ENCODE measurements at regions not wholly inside any gene's neighbourhood (a gene's known extent, or its start where the extent isn't known, plus 50 kb on each side); places are given as distances from the start of the nearest gene placed in this dataset.

DNA sequence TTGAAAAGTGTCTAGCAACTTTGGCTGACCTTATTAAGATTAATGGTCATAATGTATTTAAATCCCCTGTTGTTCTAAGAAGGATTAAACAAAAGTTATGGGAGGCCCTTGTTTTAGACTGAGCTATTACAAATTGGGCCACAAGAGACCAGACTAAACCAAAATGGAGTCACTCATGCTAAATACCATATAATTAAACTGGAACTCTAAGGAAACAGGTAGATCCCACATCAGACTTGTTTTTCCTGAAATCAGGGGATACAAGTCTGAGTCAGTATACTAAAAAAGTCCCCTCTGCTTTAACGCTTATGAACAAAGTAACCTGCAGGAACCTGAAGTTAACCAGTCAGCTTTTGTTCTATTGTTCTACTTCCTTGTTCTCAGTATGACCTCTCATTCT lies 305.9 kb upstream of the SGCG start:
- no peak overlapping the region for H3K27ac ChIP-seq (ENCODE audit: extremely low read depth, low read depth, low read length)
- ATAC-seq = no peak
- no peak overlapping the region for H3K4me3 ChIP-seq
- H3K9ac ChIP-seq (ENCODE audit: insufficient read depth in 1 of 2, low read depth in 2 of 2, low read length in 2 of 2) = no peak overlapping the region
- H3K4me2 ChIP-seq (ENCODE audit: insufficient read depth, low read length) = no peak overlapping the region
- intact Hi-C loops (cut with micrococcal nuclease) = no loop called here
- no peak for FAIRE-seq
- DNase-seq (ENCODE audit: extremely low read depth in 1 of 4, low spot score in 3 of 4) = no peak
- ChIA-PET POLR2A (no interaction called here), CTCF (ENCODE audit: low intra/inter-chr PET ratio) (no interaction called here)
- no peaks in the 10 kb centered on the region for H3K27me3 ChIP-seq (ENCODE audit: control insufficient read depth in 2 of 2, insufficient read depth in 2 of 2, low read length in 2 of 2)
- no peak for TF ChIP-seq ZNF699 (CRISPR knock-in tag; IDR thresholded peaks at IDR 0.05; ENCODE audit: insufficient replicate concordance)
- TF ChIP-seq, protein P1, sequence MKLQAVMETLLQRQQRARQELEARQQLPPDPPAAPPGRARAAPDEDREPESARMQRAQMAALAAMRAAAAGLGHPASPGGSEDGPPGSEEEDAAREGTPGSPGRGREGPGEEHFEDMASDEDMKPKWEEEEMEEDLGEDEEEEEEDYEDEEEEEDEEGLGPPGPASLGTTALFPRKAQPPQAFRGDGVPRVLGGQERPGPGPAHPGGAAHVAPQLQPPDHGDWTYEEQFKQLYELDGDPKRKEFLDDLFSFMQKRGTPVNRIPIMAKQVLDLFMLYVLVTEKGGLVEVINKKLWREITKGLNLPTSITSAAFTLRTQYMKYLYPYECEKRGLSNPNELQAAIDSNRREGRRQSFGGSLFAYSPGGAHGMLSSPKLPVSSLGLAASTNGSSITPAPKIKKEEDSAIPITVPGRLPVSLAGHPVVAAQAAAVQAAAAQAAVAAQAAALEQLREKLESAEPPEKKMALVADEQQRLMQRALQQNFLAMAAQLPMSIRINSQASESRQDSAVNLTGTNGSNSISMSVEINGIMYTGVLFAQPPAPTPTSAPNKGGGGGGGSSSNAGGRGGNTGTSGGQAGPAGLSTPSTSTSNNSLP (IDR thresholded peaks at IDR 0.05; ENCODE audit: borderline replicate concordance, low read depth, low read length) = no peak
- no peak for TF ChIP-seq ZNF134 (CRISPR knock-in tag; conservative IDR thresholded peaks at IDR 0.05)
- TF ChIP-seq, protein P2, sequence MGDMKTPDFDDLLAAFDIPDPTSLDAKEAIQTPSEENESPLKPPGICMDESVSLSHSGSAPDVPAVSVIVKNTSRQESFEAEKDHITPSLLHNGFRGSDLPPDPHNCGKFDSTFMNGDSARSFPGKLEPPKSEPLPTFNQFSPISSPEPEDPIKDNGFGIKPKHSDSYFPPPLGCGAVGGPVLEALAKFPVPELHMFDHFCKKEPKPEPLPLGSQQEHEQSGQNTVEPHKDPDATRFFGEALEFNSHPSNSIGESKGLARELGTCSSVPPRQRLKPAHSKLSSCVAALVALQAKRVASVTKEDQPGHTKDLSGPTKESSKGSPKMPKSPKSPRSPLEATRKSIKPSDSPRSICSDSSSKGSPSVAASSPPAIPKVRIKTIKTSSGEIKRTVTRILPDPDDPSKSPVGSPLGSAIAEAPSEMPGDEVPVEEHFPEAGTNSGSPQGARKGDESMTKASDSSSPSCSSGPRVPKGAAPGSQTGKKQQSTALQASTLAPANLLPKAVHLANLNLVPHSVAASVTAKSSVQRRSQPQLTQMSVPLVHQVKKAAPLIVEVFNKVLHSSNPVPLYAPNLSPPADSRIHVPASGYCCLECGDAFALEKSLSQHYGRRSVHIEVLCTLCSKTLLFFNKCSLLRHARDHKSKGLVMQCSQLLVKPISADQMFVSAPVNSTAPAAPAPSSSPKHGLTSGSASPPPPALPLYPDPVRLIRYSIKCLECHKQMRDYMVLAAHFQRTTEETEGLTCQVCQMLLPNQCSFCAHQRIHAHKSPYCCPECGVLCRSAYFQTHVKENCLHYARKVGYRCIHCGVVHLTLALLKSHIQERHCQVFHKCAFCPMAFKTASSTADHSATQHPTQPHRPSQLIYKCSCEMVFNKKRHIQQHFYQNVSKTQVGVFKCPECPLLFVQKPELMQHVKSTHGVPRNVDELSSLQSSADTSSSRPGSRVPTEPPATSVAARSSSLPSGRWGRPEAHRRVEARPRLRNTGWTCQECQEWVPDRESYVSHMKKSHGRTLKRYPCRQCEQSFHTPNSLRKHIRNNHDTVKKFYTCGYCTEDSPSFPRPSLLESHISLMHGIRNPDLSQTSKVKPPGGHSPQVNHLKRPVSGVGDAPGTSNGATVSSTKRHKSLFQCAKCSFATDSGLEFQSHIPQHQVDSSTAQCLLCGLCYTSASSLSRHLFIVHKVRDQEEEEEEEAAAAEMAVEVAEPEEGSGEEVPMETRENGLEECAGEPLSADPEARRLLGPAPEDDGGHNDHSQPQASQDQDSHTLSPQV (IDR thresholded peaks at IDR 0.05) = 0 out of 2 replicates have a peak, but pooled peaks have one; percentile 25
- no peak for TF ChIP-seq NCOA1 (IDR thresholded peaks at IDR 0.05; ENCODE audit: low read depth)
- TF ChIP-seq SUPT5H (IDR thresholded peaks at IDR 0.05) = no peak
- H3K9me3 ChIP-seq (replicated peaks; ENCODE audit: control insufficient read depth, insufficient read depth, low read depth, low read length) = no peaks in the 10 kb centered on the region
- H3K9me1 ChIP-seq (ENCODE audit: control insufficient read depth, insufficient read depth, low read length) = no peaks in the 10 kb centered on the region
- no peaks in the 10 kb centered on the region for H3K4me1 ChIP-seq (replicated peaks in 1 of 2; ENCODE audit: control insufficient read depth in 2 of 2, insufficient read depth in 2 of 2, low read length in 2 of 2)
- in situ Hi-C loops (cut with MboI) = no loop called here
- WGBS (ENCODE audit: insufficient coverage, low coverage, missing lambda C conversion rate) = 43% methylated on average over 1 of the region's 1 CpG
- no peaks in the 10 kb centered on the region for H3K36me3 ChIP-seq (ENCODE audit: control insufficient read depth, insufficient read depth, low read length)
- H2AFZ ChIP-seq (ENCODE audit: low read depth, low read length) = no peak overlapping the region
- BruUV-seq (replicated peaks) = no TSS peak
- H3K79me2 ChIP-seq (ENCODE audit: control insufficient read depth, insufficient read depth, low read length) = no peaks in the 10 kb centered on the region
- H4K20me1 ChIP-seq (replicated peaks; ENCODE audit: control insufficient read depth, insufficient read depth, low read length) = no peaks in the 10 kb centered on the region
